GM18520 (cell line): ENCODE measurements at regions not wholly inside any gene's neighbourhood (a gene's known extent, or its start where the extent isn't known, plus 50 kb on each side); places are given as distances from the start of the nearest gene placed in this dataset.
"Not testable (repeated sequence)": the region's sequence is repeated elsewhere in the genome, so short reads cannot be mapped to it uniquely, and the experiment has no call there.

ENCODE experiments used
- ATAC-seq: cut with Tn5 transposase; IDR thresholded peaks from one replicate; pipeline ENCODE4 v1.9.1; 2021; ENCODE audit not compliant: unreplicated experiment

GRCh38 chr11:33475993-33476392 lies 218.8 kb downstream of the HIPK3 start:
- ATAC-seq: no peak

- no peak for ATAC-seq
Observed at GRCh38 chr11:33474866-33475265, 217.7 kb downstream of the HIPK3 start.

GRCh38 chr11:33471541-33471940 lies 214.4 kb downstream of the HIPK3 start:
- ATAC-seq: no peak

GRCh38 chr11:33467966-33468365 lies 210.8 kb downstream of the HIPK3 start:
- ATAC-seq: no peak

GRCh38 chr11:33463059-33463458 lies 205.9 kb downstream of the HIPK3 start:
- ATAC-seq: no peak

- no peak for ATAC-seq
Observed at GRCh38 chr11:33461369-33462125, 204.4 kb downstream of the HIPK3 start.

- no peak for ATAC-seq
Observed at GRCh38 chr11:33457948-33458347, 200.8 kb downstream of the HIPK3 start.

GRCh38 chr11:33455867-33456463 lies 198.8 kb downstream of the HIPK3 start:
- no peak for ATAC-seq

GRCh38 chr11:33454264-33454663 lies 197.1 kb downstream of the HIPK3 start:
- ATAC-seq: no peak

- no peak for ATAC-seq
Observed at GRCh38 chr11:33452836-33453624, 195.8 kb downstream of the HIPK3 start.

- no peak for ATAC-seq
Observed at GRCh38 chr11:33451364-33451763, 194.2 kb downstream of the HIPK3 start.

GRCh38 chr11:33449798-33450197 lies 192.6 kb downstream of the HIPK3 start:
- no peak for ATAC-seq

GRCh38 chr11:33448461-33449130 lies 191.4 kb downstream of the HIPK3 start:
- ATAC-seq: no peak

GRCh38 chr11:33445761-33446161 lies 188.6 kb downstream of the HIPK3 start:
- ATAC-seq: no peak

GRCh38 chr11:33444835-33445594 lies 187.8 kb downstream of the HIPK3 start:
- no peak for ATAC-seq

- no peak for ATAC-seq
Observed at GRCh38 chr11:33443684-33444083, 186.5 kb downstream of the HIPK3 start.

GRCh38 chr11:33438301-33438700 lies 181.1 kb downstream of the HIPK3 start:
- no peak for ATAC-seq

GRCh38 chr11:33437529-33437928 lies 180.3 kb downstream of the HIPK3 start:
- no peak for ATAC-seq

- no peak for ATAC-seq
Observed at GRCh38 chr11:33435216-33435615, 178.0 kb downstream of the HIPK3 start.

GRCh38 chr11:33434294-33434693 lies 177.1 kb downstream of the HIPK3 start:
- no peak for ATAC-seq

GRCh38 chr11:33428435-33428834 lies 171.3 kb downstream of the HIPK3 start:
- not testable (repeated sequence) for ATAC-seq
